ENCODE measurements at regions not wholly inside any gene's neighbourhood (a gene's known extent, or its start where the extent isn't known, plus 50 kb on each side); places are given as distances from the start of the nearest gene placed in this dataset.
A peak's percentile ranks its signal among the peaks of the same experiment; 100 is the strongest.

DNA sequence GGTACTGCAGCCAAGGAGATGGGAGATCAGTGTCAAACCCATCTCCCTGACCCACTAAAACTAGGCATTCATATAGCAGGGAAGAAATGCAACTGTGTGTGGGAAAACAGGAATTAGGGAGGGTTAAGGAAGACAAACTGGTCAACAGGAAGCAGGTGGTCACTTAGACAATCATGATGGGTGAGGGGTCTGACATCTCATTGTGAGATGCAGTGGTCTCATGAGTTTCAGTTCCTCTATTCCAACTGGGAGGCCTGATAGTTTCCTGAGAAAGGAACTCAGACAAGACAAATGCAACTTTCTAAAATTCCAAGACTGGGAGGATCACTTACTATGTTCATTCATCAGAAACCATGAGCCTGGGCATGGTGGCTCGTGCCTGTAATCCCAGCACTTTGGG is 361.4 kb upstream of the C16orf82 start:
- no peaks in the 10 kb centered on the region for H4K20me1 ChIP-seq (ENCODE audit: insufficient read depth, low read length)
- H3K4me3 ChIP-seq (ENCODE audit: low read depth, low read length, poor library complexity, severe bottlenecking): no peak overlapping the region
- H2AFZ ChIP-seq (ENCODE audit: low read length): no peak overlapping the region
- H3K36me3 ChIP-seq (ENCODE audit: insufficient read depth, low read length): no peaks in the 10 kb centered on the region
- H3K27me3 ChIP-seq (ENCODE audit: insufficient read depth, low read length): no peaks in the 10 kb centered on the region
- no peaks in the 10 kb centered on the region for H3K79me2 ChIP-seq (ENCODE audit: insufficient read depth, low read length)
- H3K27ac ChIP-seq (ENCODE audit: low read depth, low read length, poor library complexity, severe bottlenecking): peak overlapping the region; percentile 82
- H3F3A ChIP-seq (ENCODE audit: insufficient read depth, low read length): no peaks in the 10 kb centered on the region
- H3K9ac ChIP-seq (ENCODE audit: low read length): no peak overlapping the region
- peaks cover 54% of the 10 kb centered on the region for H3K4me1 ChIP-seq (ENCODE audit: insufficient read depth, low read length, severe bottlenecking)
- no peak for TF ChIP-seq EZH2 (IDR thresholded peaks at IDR 0.05; ENCODE audit: borderline replicate concordance, low read length)
- TF ChIP-seq, protein P1, sequence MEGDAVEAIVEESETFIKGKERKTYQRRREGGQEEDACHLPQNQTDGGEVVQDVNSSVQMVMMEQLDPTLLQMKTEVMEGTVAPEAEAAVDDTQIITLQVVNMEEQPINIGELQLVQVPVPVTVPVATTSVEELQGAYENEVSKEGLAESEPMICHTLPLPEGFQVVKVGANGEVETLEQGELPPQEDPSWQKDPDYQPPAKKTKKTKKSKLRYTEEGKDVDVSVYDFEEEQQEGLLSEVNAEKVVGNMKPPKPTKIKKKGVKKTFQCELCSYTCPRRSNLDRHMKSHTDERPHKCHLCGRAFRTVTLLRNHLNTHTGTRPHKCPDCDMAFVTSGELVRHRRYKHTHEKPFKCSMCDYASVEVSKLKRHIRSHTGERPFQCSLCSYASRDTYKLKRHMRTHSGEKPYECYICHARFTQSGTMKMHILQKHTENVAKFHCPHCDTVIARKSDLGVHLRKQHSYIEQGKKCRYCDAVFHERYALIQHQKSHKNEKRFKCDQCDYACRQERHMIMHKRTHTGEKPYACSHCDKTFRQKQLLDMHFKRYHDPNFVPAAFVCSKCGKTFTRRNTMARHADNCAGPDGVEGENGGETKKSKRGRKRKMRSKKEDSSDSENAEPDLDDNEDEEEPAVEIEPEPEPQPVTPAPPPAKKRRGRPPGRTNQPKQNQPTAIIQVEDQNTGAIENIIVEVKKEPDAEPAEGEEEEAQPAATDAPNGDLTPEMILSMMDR (IDR thresholded peaks at IDR 0.05; ENCODE audit: low read length): no peak
- H3K4me2 ChIP-seq (ENCODE audit: low read length): no peak overlapping the region
- H3K9me3 ChIP-seq (ENCODE audit: low read length): 0 out of 2 replicates have a peak, but pooled peaks cover 2% of the 10 kb centered on the region
- H3K9me2 ChIP-seq (ENCODE audit: low read depth, low read length): no peaks in the 10 kb centered on the region

DNA sequence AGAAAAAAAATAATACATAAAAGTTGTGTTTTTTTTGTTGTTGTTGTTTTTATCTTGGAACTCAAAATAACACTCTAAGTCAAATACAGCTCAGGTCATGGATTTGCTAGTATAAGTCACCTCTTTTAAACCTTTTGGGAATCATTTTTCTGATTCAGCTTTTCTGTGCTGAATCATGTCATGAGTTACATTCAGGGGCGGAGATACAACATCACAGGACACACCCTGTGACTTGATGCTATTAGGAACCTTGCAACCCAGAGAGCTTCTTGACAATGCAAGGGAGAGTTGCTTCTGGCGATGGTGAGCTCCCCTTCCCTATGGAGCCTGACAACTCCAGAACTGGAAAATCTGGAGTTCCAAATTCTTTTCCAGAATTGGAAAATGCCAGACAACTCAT is 358.3 kb upstream of the C16orf82 start:
- H3K27ac ChIP-seq (ENCODE audit: low read depth, low read length, poor library complexity, severe bottlenecking): peak overlapping the region; percentile 48
- H4K20me1 ChIP-seq (ENCODE audit: insufficient read depth, low read length): no peaks in the 10 kb centered on the region
- H3K9me3 ChIP-seq (ENCODE audit: low read length): no peaks in the 10 kb centered on the region
- H3K9me2 ChIP-seq (ENCODE audit: low read depth, low read length): no peaks in the 10 kb centered on the region
- no peak overlapping the region for H3K4me2 ChIP-seq (ENCODE audit: low read length)
- TF ChIP-seq, protein P1 (IDR thresholded peaks at IDR 0.05; ENCODE audit: low read length): no peak
- no peak for TF ChIP-seq EZH2 (IDR thresholded peaks at IDR 0.05; ENCODE audit: borderline replicate concordance, low read length)
- peaks cover 56% of the 10 kb centered on the region for H3K4me1 ChIP-seq (ENCODE audit: insufficient read depth, low read length, severe bottlenecking)
- no peaks in the 10 kb centered on the region for H3K27me3 ChIP-seq (ENCODE audit: insufficient read depth, low read length)
- H3K36me3 ChIP-seq (ENCODE audit: insufficient read depth, low read length): no peaks in the 10 kb centered on the region
- H3K79me2 ChIP-seq (ENCODE audit: insufficient read depth, low read length): no peaks in the 10 kb centered on the region
- H2AFZ ChIP-seq (ENCODE audit: low read length): no peak overlapping the region
- no peaks in the 10 kb centered on the region for H3F3A ChIP-seq (ENCODE audit: insufficient read depth, low read length)
- H3K9ac ChIP-seq (ENCODE audit: low read length): no peak overlapping the region
- no peak overlapping the region for H3K4me3 ChIP-seq (ENCODE audit: low read depth, low read length, poor library complexity, severe bottlenecking)

DNA sequence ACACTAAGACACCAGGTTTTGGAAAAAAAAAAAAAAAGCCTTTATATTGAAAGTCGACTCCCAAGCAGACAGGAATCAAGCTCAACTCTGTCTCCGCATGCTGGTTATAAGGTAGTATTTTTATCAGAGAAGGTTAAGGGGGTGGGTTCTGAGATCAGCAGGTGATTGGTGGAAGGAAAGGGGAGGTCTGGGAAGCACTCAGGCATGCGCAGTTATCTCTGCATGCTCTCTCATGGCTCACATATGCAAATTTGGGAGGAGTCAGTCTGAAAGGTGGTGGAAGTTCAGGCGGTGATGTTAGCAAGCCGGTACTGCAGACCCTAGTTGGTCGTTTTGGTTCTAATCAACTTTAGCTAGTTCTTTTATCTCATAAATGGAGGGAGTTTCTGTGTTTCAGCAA is 357.6 kb upstream of the C16orf82 start:
- TF ChIP-seq, protein P1 (IDR thresholded peaks at IDR 0.05; ENCODE audit: low read length): no peak
- no peak for TF ChIP-seq EZH2 (IDR thresholded peaks at IDR 0.05; ENCODE audit: borderline replicate concordance, low read length)
- H3K4me1 ChIP-seq (ENCODE audit: insufficient read depth, low read length, severe bottlenecking): peaks cover 63% of the 10 kb centered on the region
- H4K20me1 ChIP-seq (ENCODE audit: insufficient read depth, low read length): no peaks in the 10 kb centered on the region
- no peak overlapping the region for H3K9ac ChIP-seq (ENCODE audit: low read length)
- H3K9me2 ChIP-seq (ENCODE audit: low read depth, low read length): no peaks in the 10 kb centered on the region
- H3K79me2 ChIP-seq (ENCODE audit: insufficient read depth, low read length): no peaks in the 10 kb centered on the region
- H3K4me2 ChIP-seq (ENCODE audit: low read length): no peak overlapping the region; the same call in 1 of the 2 replicates
- H3K4me3 ChIP-seq (ENCODE audit: low read depth, low read length, poor library complexity, severe bottlenecking): no peak overlapping the region
- H3F3A ChIP-seq (ENCODE audit: insufficient read depth, low read length): no peaks in the 10 kb centered on the region
- no peaks in the 10 kb centered on the region for H3K9me3 ChIP-seq (ENCODE audit: low read length)
- H2AFZ ChIP-seq (ENCODE audit: low read length): no peak overlapping the region
- H3K36me3 ChIP-seq (ENCODE audit: insufficient read depth, low read length): no peaks in the 10 kb centered on the region
- peak overlapping the region; percentile 48 for H3K27ac ChIP-seq (ENCODE audit: low read depth, low read length, poor library complexity, severe bottlenecking)
- H3K27me3 ChIP-seq (ENCODE audit: insufficient read depth, low read length): no peaks in the 10 kb centered on the region
